H1 (cell line): ENCODE measurements at regions not wholly inside any gene's neighbourhood (a gene's known extent, or its start where the extent isn't known, plus 50 kb on each side); places are given as distances from the start of the nearest gene placed in this dataset.

Experiments used
- CTCF ChIA-PET: fragments of 300-600 bp; sonication (Branson Sonifier 250); formaldehyde crosslinking; loops from one replicate; lab custom pipeline; 2021; ENCODE audit not compliant: partially characterized antibody; lab: Charles Lee
- POLR2A ChIA-PET: fragments of 300-600 bp; sonication (Branson Sonifier 250); formaldehyde crosslinking; loops from one replicate; lab custom pipeline; 2021; ENCODE audit warnings: inconsistent platforms; ENCODE audit not compliant: partially characterized antibody; lab: Charles Lee
- DNase-seq, 2 experiments: peaks; one replicate each; pipeline versions ENCODE4 v3.0.0 to v3.0.0-alpha.2; 2010 to 2022; ENCODE audit warnings: low spot score in 2 of 2, low read depth in 1 of 2, mixed read lengths in 1 of 2
- FAIRE-seq: peaks from 2 replicates; lab custom pipeline; 2011; peaks lifted over from hg19 to GRCh38; lab: Jason Lieb, UNC
- H2AFZ ChIP-seq: 2 replicates; pipeline ENCODE4 v1.8.1; 2012; ENCODE audit warnings: low read length, inconsistent platforms
- H2AK5ac ChIP-seq: 2 replicates; pipeline ENCODE4 v1.6.1; 2013; ENCODE audit warnings: low read depth, low read length
- H2BK120ac ChIP-seq: replicated peaks from 2 replicates; pipeline ENCODE3; 2013; ENCODE audit warnings: low read depth, low read length, inconsistent platforms
- H2BK12ac ChIP-seq: 2 replicates; pipeline ENCODE4 v1.6.1; 2013; ENCODE audit warnings: low read depth, low read length
- H2BK15ac ChIP-seq: 2 replicates; pipeline ENCODE4 v1.6.1; 2013; ENCODE audit warnings: low read length
- H2BK20ac ChIP-seq: 2 replicates; pipeline ENCODE4 v1.6.1; 2013; ENCODE audit warnings: low read length
- H2BK5ac ChIP-seq: 2 replicates; pipeline ENCODE4 v1.6.1; 2013; ENCODE audit warnings: low read depth, low read length
- H3K14ac ChIP-seq: 2 replicates; pipeline ENCODE4 v1.6.1; 2013; ENCODE audit warnings: inconsistent platforms; ENCODE audit not compliant: insufficient read length
- H3K18ac ChIP-seq: 2 replicates; pipeline ENCODE4 v1.6.1; 2013; ENCODE audit warnings: low read length; ENCODE audit errors: extremely low read depth
- H3K23ac ChIP-seq: 2 replicates; pipeline ENCODE4 v1.6.1; 2013; ENCODE audit warnings: inconsistent platforms; ENCODE audit not compliant: insufficient read length
- H3K23me2 ChIP-seq: 2 replicates; pipeline ENCODE4 v1.6.1; 2013; ENCODE audit warnings: low read depth, low read length
- H3K27ac ChIP-seq: 2 replicates; pipeline ENCODE4 v1.6.1; 2011; ENCODE audit warnings: low read depth, low read length, inconsistent platforms
- H3K27me3 ChIP-seq, 4 experiments: replicated peaks in 1 of 4; 1 replicate in 1 of 4; 2 replicates in 3 of 4; pipeline versions ENCODE4 v1.6.1 to v1.8.1; 2011 to 2013; ENCODE audit warnings: low read length in 3 of 4, mild to moderate bottlenecking in 3 of 4, inconsistent platforms in 2 of 4, mixed read lengths in 2 of 4, moderate library complexity in 1 of 4; ENCODE audit not compliant: control insufficient read depth in 3 of 4, insufficient read depth in 3 of 4; ENCODE audit errors: extremely low read depth in 1 of 4
- H3K36me3 ChIP-seq, 4 experiments: 2 replicates each; pipeline versions ENCODE4 v1.6.1 to v1.8.1; 2011 to 2013; ENCODE audit warnings: mild to moderate bottlenecking in 4 of 4, low read length in 3 of 4, moderate library complexity in 2 of 4, control low read depth in 1 of 4, inconsistent platforms in 1 of 4; ENCODE audit not compliant: insufficient read depth in 4 of 4, control insufficient read depth in 2 of 4
- H3K4ac ChIP-seq: replicated peaks from 2 replicates; pipeline ENCODE3; 2013; ENCODE audit warnings: low read length, low read depth, mixed read lengths, inconsistent platforms; ENCODE audit not compliant: insufficient read length
- H3K4me1 ChIP-seq, 4 experiments: replicated peaks in 1 of 4; 1 replicate in 1 of 4; 2 replicates in 3 of 4; pipeline versions ENCODE4 v1.6.1 to v1.8.1; 2011 to 2013; ENCODE audit warnings: low read length in 3 of 4, inconsistent platforms in 2 of 4, mixed read lengths in 1 of 4; ENCODE audit not compliant: insufficient read depth in 4 of 4, control insufficient read depth in 3 of 4
- H3K4me2 ChIP-seq, 2 experiments: 2 replicates each; pipeline versions ENCODE4 v1.6.1 to v1.8.1; 2011 to 2013; ENCODE audit warnings: low read depth in 2 of 2, low read length in 2 of 2, control low read depth in 1 of 2, inconsistent platforms in 1 of 2, mild to moderate bottlenecking in 1 of 2; ENCODE audit not compliant: insufficient read depth in 1 of 2
- H3K4me3 ChIP-seq, 4 experiments: fragments of 200-600, 300-600 bp in 1 of 4; sonication (generic), shearing (Covaris generic), sonication (Bioruptor Twin) in 1 of 4; 2 replicates each; pipeline versions ENCODE4 v1.5.1 to v1.8.1; 2011 to 2016; ENCODE audit warnings: low read length in 4 of 4, low read depth in 3 of 4, control low read depth in 2 of 4, inconsistent platforms in 2 of 4, mild to moderate bottlenecking in 2 of 4, mixed read lengths in 1 of 4, moderate library complexity in 1 of 4; ENCODE audit not compliant: insufficient read depth in 2 of 4; ENCODE audit errors: extremely low read depth in 1 of 4
- H3K56ac ChIP-seq: replicated peaks from 2 replicates; pipeline ENCODE3; 2013; ENCODE audit warnings: low read depth, mild to moderate bottlenecking, mixed read lengths, low read length, inconsistent platforms; ENCODE audit not compliant: insufficient read length
- H3K79me1 ChIP-seq: 2 replicates; pipeline ENCODE4 v1.6.1; 2013; ENCODE audit warnings: low read depth, low read length, control low read depth
- H3K79me2 ChIP-seq, 2 experiments: 2 replicates each; pipeline versions ENCODE4 v1.6.1 to v1.8.1; 2012 to 2013; ENCODE audit warnings: low read length in 2 of 2, mild to moderate bottlenecking in 2 of 2, inconsistent platforms in 1 of 2; ENCODE audit not compliant: insufficient read depth in 2 of 2, control insufficient read depth in 1 of 2
- H3K9ac ChIP-seq, 4 experiments: replicated peaks in 1 of 4; 1 replicate in 1 of 4; 2 replicates in 3 of 4; pipeline versions ENCODE4 v1.6.1 to v1.8.1; 2011 to 2013; ENCODE audit warnings: low read depth in 3 of 4, low read length in 3 of 4, control low read depth in 2 of 4, mild to moderate bottlenecking in 2 of 4, moderate library complexity in 2 of 4, inconsistent platforms in 1 of 4; ENCODE audit errors: extremely low read depth in 1 of 4
- H3K9me3 ChIP-seq, 2 experiments: 2 replicates each; pipeline versions ENCODE4 v1.6.1 to v1.8.1; 2012 to 2013; ENCODE audit warnings: mild to moderate bottlenecking in 2 of 2, moderate library complexity in 2 of 2, control low read depth in 1 of 2, inconsistent platforms in 1 of 2, low read depth in 1 of 2, low read length in 1 of 2, mixed read lengths in 1 of 2; ENCODE audit not compliant: insufficient read depth in 2 of 2
- H4K20me1 ChIP-seq, 2 experiments: replicated peaks in 1 of 2; 2 replicates each; pipeline versions ENCODE3 to v1.8.1; 2011 to 2013; ENCODE audit warnings: inconsistent platforms in 2 of 2, low read length in 2 of 2, mild to moderate bottlenecking in 1 of 2; ENCODE audit not compliant: insufficient read depth in 2 of 2, control insufficient read depth in 1 of 2
- H4K5ac ChIP-seq: 2 replicates; pipeline ENCODE4 v1.6.1; 2013; ENCODE audit warnings: low read length, low read depth, mixed read lengths, inconsistent platforms; ENCODE audit not compliant: insufficient read length
- H4K8ac ChIP-seq: 2 replicates; pipeline ENCODE4 v1.8.0; 2013; ENCODE audit warnings: mild to moderate bottlenecking, moderate library complexity, low read length, inconsistent platforms; ENCODE audit not compliant: insufficient read depth; ENCODE audit errors: extremely low read depth
- H4K91ac ChIP-seq: replicated peaks from 2 replicates; pipeline ENCODE3; 2013; ENCODE audit warnings: low read length, mixed read lengths, inconsistent platforms; ENCODE audit not compliant: insufficient read length
- ASH2L ChIP-seq: fragments of 200-600, 300-600 bp; sonication (generic); IDR thresholded peaks from one replicate; pipeline ENCODE4 v1.7.1; 2017; ENCODE audit warnings: low read length
- CBX8 ChIP-seq: fragments of 300-800, 300-1000 bp; sonication (generic); IDR thresholded peaks from 2 replicates; pipeline ENCODE4 v1.7.1; 2016; ENCODE audit warnings: low read depth, low read length, borderline replicate concordance
- EGR1 ChIP-seq: IDR thresholded peaks from 2 replicates; pipeline ENCODE4 v1.6.1; 2011; ENCODE audit warnings: low read depth, low read length, borderline replicate concordance
- HDAC2 ChIP-seq, 2 experiments: fragments of 300-600 bp in 1 of 2; sonication (generic) in 1 of 2; IDR thresholded peaks; 2 replicates each; pipeline ENCODE4 v1.6.1; 2011 to 2012; ENCODE audit warnings: low read depth in 2 of 2, low read length in 2 of 2, mild to moderate bottlenecking in 2 of 2, moderate library complexity in 2 of 2, borderline replicate concordance in 1 of 2, inconsistent platforms in 1 of 2
- NANOG ChIP-seq: IDR thresholded peaks from 2 replicates; pipeline ENCODE4 v1.6.1; 2011; ENCODE audit warnings: low read length, low read depth, mild to moderate bottlenecking, inconsistent platforms; ENCODE audit not compliant: insufficient read depth, poor library complexity, severe bottlenecking
- SIRT6 ChIP-seq: IDR thresholded peaks from one replicate; pipeline ENCODE4 v1.7.1; 2012; ENCODE audit warnings: low read length, inconsistent platforms
- SUZ12 ChIP-seq: fragments of 200-600 bp; sonication (generic); IDR thresholded peaks from 2 replicates; pipeline ENCODE4 v1.6.1; 2012; ENCODE audit warnings: mild to moderate bottlenecking, inconsistent platforms, low read length, moderate library complexity, mixed read lengths
- WGBS, 2 experiments: shearing (Covaris generic) in 1 of 2; methylation state at CpG; one replicate each; pipeline versions ENCODE4 v1.1.6 to v1.1.7; 2013 to 2015; ENCODE audit warnings: low lambda C conversion rate in 2 of 2, mixed read lengths in 2 of 2, inconsistent platforms in 1 of 2, low coverage in 1 of 2, missing lambda C conversion rate in 1 of 2; ENCODE audit not compliant: insufficient replicate concordance in 2 of 2, insufficient coverage in 1 of 2, insufficient read length in 1 of 2; ENCODE audit errors: extremely low coverage in 1 of 2, missing lambda C conversion rate in 1 of 2; 5-methylcytosine and 5-hydroxymethylcytosine counted together

- no peak overlapping the region for H3K4me3 ChIP-seq
- no peak overlapping the region for H3K23ac ChIP-seq
- no peaks in the 10 kb centered on the region for H3K79me2 ChIP-seq
- H2BK20ac ChIP-seq, result no peak overlapping the region
- no peak overlapping the region for H2AK5ac ChIP-seq
- 86% methylated on average over 4 of the region's 5 CpGs; no CpG with 5 or more reads in 1 of the 2 experiments for WGBS, 2 experiments
- no peak overlapping the region for H2BK15ac ChIP-seq
- peaks cover 3% of the 10 kb centered on the region; the same call in 1 of the 2 replicates for H3K23me2 ChIP-seq
- no peak for TF ChIP-seq ASH2L
- no peak for TF ChIP-seq NANOG
- TF ChIP-seq CBX8, result no peak
- TF ChIP-seq EGR1, result no peak
- no peak for TF ChIP-seq SUZ12
- no peak for TF ChIP-seq HDAC2 (IDR thresholded peaks at IDR 0.05; ENCODE audit: borderline replicate concordance in 1 of 2, low read depth in 2 of 2, low read length in 2 of 2)
- no peak for TF ChIP-seq SIRT6
- H3K9me3 ChIP-seq, result no peaks in the 10 kb centered on the region
- H3K56ac ChIP-seq, result no peak overlapping the region
- no peak overlapping the region for H3K9ac ChIP-seq
- no peak overlapping the region for H4K8ac ChIP-seq
- ChIA-PET CTCF (interaction anchor here (2.0 kb wide), 1 partner anchor 10 kb away, joined by 5 read pairs; no protein-coding TSS in a partner anchor), POLR2A (no interaction called here)
- H2BK120ac ChIP-seq, result no peak overlapping the region
- no peaks in the 10 kb centered on the region for H3K27me3 ChIP-seq
- no peak overlapping the region for H2BK5ac ChIP-seq
- H3K14ac ChIP-seq, result no peak overlapping the region
- no peak overlapping the region for H3K4ac ChIP-seq
- H3K4me1 ChIP-seq, result peaks cover 0 to 6% (median 3%) of the 10 kb centered on the region in 4 experiments; a peak in 5 of 7 replicates
- H4K5ac ChIP-seq, result no peak overlapping the region
- H2AFZ ChIP-seq, result no peak overlapping the region
- H2BK12ac ChIP-seq, result no peak overlapping the region
- no peak overlapping the region for H4K91ac ChIP-seq
- no peaks in the 10 kb centered on the region for H4K20me1 ChIP-seq
- no peak overlapping the region for H3K18ac ChIP-seq
- no peak overlapping the region for H3K4me2 ChIP-seq
- H3K27ac ChIP-seq, result no peak overlapping the region
- DNase-seq (no peak), FAIRE-seq (no peak)
- no peaks in the 10 kb centered on the region for H3K36me3 ChIP-seq
- no peaks in the 10 kb centered on the region for H3K79me1 ChIP-seq
Observed at GRCh38 chr2:234165421-234165820, 114.9 kb downstream of the SPP2 start.
